ENCODE measurements at regions not wholly inside any gene's neighbourhood (a gene's known extent, or its start where the extent isn't known, plus 50 kb on each side); places are given as distances from the start of the nearest gene placed in this dataset.

DNA sequence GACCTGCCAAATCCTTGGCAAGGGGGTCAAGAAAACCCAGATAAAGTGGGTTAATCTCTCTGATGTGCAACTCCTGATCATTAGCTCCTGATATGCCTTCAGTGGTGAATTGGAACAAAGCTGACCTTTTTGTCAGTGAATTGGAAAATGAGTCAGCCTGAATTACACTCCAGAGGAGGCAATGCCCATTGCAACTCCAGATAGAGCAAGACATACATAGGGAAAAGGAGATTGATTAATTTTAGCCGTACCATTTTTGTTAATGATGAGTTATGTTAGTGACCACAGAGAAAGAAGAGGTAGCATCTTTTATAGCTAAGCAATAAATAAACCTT, 195.2 kb upstream of the CADPS start:
- TF ChIP-seq, protein P1, sequence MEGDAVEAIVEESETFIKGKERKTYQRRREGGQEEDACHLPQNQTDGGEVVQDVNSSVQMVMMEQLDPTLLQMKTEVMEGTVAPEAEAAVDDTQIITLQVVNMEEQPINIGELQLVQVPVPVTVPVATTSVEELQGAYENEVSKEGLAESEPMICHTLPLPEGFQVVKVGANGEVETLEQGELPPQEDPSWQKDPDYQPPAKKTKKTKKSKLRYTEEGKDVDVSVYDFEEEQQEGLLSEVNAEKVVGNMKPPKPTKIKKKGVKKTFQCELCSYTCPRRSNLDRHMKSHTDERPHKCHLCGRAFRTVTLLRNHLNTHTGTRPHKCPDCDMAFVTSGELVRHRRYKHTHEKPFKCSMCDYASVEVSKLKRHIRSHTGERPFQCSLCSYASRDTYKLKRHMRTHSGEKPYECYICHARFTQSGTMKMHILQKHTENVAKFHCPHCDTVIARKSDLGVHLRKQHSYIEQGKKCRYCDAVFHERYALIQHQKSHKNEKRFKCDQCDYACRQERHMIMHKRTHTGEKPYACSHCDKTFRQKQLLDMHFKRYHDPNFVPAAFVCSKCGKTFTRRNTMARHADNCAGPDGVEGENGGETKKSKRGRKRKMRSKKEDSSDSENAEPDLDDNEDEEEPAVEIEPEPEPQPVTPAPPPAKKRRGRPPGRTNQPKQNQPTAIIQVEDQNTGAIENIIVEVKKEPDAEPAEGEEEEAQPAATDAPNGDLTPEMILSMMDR (IDR thresholded peaks at IDR 0.05) = no peak
- no peak for DNase-seq
- no peak overlapping the region for H3K27ac ChIP-seq
- intact Hi-C loops (cut with DNase I) = no loop called here
- H3K4me1 ChIP-seq = no peaks in the 10 kb centered on the region
- no peaks in the 10 kb centered on the region for H3K9me3 ChIP-seq
- H3K9ac ChIP-seq (ENCODE audit: low read depth in 2 of 2, low read length in 2 of 2) = no peak overlapping the region
- no peak overlapping the region for H3K4me3 ChIP-seq
- no peaks in the 10 kb centered on the region for H3K36me3 ChIP-seq
- H3K27me3 ChIP-seq = no peaks in the 10 kb centered on the region

DNA sequence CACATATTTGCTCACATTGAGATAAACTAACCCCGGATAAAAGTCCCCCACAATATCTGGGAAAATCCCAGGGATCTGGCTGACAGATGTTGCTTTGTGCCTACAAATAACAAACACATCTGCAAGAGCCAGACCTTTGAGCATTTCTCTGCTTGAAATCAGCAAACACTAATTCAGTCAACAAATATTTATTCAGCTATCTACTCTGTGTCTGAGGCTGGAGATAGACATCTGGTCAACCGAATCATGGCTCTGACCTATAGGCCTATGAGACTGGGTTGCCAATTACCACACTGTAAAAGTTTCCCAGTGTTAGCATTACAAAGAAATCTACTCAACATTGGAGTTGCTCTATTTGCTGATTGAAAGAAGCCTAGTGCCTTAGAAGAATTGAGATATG, 201.1 kb upstream of the CADPS start:
- Histone ChIP-seq H3K9me3 (no peaks in the 10 kb centered on the region), H3K27ac (no peak overlapping the region), H3K9ac (ENCODE audit: low read depth in 2 of 2, low read length in 2 of 2) (no peak overlapping the region), H3K4me3 (no peak overlapping the region), H3K27me3 (no peaks in the 10 kb centered on the region), H3K36me3 (no peaks in the 10 kb centered on the region), H3K4me1 (no peaks in the 10 kb centered on the region)
- TF ChIP-seq, protein P1 (IDR thresholded peaks at IDR 0.05) = no peak
- intact Hi-C loops (cut with DNase I) = no loop called here
- no peak for DNase-seq

DNA sequence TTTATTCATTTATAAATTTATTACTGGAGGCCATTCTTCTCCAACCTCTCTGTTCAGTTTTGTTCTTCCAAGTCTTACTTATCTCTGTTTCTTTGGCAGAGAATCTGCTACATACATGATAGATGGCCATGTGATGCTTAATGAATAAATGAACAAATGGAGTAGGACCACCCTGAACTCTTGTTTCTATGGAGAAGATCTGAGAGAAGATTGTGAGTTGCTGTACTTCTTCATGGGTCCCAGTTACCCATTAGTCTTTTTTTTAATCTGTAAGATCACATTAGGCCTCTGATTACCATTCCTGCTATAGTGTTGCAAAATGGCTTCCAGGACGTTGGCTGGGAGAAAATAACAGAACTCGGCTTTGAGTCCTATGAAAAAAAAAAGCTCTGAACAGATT, 191.9 kb upstream of the SYNPR start:
- TF ChIP-seq, protein P1 (IDR thresholded peaks at IDR 0.05) = no peak
- no peak for DNase-seq
- Histone ChIP-seq H3K9me3 (no peaks in the 10 kb centered on the region), H3K27ac (no peak overlapping the region), H3K4me1 (no peaks in the 10 kb centered on the region), H3K4me3 (no peak overlapping the region), H3K9ac (ENCODE audit: low read depth in 2 of 2, low read length in 2 of 2) (no peak overlapping the region), H3K36me3 (no peaks in the 10 kb centered on the region), H3K27me3 (no peaks in the 10 kb centered on the region)
- intact Hi-C loops (cut with DNase I) = no loop called here

DNA sequence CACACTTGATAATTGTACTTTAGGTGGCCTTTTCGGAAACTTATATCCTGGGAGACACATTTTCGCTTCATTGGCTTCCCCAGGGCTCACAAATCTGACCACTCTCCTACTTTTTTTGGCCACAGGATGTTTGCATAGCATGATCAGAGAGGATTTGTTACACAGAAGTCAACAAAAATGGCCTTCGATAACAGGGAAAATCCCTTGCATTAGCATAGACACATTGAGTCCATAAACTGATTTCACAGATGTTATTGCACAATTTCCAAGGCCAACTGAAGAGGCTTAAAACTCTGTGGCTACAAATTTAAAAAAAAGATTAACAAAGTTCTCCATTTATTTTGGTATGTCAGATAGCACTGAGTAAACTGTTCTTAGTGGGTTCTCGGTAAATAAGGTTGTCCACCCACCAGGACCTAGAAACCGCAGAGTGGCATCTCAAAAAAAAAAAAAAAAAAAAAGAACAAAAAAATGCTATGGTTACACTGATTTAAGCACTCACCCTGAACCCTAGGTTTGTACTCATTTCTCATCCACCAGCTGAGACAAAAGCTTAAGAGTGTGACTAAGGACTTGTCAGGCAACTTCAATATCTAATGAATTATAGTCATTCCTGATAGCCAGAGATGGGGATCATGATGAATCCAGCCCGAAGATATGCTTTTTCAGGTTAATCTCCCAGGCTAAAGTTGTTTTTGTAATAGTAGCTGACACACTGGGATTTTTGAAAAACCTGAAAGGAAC, 188.9 kb upstream of the SYNPR start:
- Histone ChIP-seq H3K4me3 (no peak overlapping the region), H3K27ac (no peak overlapping the region), H3K36me3 (no peaks in the 10 kb centered on the region), H3K9me3 (no peaks in the 10 kb centered on the region), H3K4me1 (no peaks in the 10 kb centered on the region), H3K9ac (ENCODE audit: low read depth in 2 of 2, low read length in 2 of 2) (no peak overlapping the region), H3K27me3 (no peaks in the 10 kb centered on the region)
- DNase-seq = no peak
- TF ChIP-seq, protein P1 (IDR thresholded peaks at IDR 0.05) = no peak
- intact Hi-C loops (cut with DNase I) = no loop called here

DNA sequence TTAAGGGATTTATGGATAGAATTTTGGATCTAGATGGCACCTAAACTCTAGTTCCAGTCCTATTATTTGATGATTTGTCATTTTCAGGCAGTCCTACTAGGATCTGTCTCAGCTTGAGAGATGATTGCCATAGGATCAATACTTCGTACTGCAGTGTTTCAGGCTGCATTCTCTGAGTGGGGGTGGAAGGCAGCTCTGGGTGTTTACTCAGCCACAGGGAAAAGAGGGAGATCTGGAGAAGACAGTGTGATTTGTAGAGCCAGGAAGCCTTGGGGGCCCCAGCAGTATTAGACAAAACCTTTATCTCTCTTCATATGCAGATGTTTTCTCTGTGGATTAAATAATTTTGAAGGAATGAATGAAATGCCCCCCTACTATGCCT, 188.4 kb upstream of the SYNPR start:
- TF ChIP-seq, protein P1 (IDR thresholded peaks at IDR 0.05) = no peak
- H3K4me3 ChIP-seq = no peak overlapping the region
- H3K27me3 ChIP-seq = no peaks in the 10 kb centered on the region
- H3K9me3 ChIP-seq = no peaks in the 10 kb centered on the region
- H3K36me3 ChIP-seq = no peaks in the 10 kb centered on the region
- no peak for DNase-seq
- H3K27ac ChIP-seq = no peak overlapping the region
- no peaks in the 10 kb centered on the region for H3K4me1 ChIP-seq
- H3K9ac ChIP-seq (ENCODE audit: low read depth in 2 of 2, low read length in 2 of 2) = no peak overlapping the region
- intact Hi-C loops (cut with DNase I) = no loop called here

Measured in colonic mucosa (tissue), 4 donors.